ENCODE measurements at regions not wholly inside any gene's neighbourhood (a gene's known extent, or its start where the extent isn't known, plus 50 kb on each side); places are given as distances from the start of the nearest gene placed in this dataset.
"Not testable (repeated sequence)": the region's sequence is repeated elsewhere in the genome, so short reads cannot be mapped to it uniquely, and the experiment has no call there.

- no peak for DNase-seq
Observed at GRCh38 chr1:199821029-199821779, 206.3 kb upstream of the NR5A2 start.

GRCh38 chr1:199832451-199832850 lies 195.1 kb upstream of the NR5A2 start:
- no peak for DNase-seq

- DNase-seq: no peak
Observed at GRCh38 chr1:199834711-199835110, 192.8 kb upstream of the NR5A2 start.

GRCh38 chr1:199836430-199836829 lies 191.1 kb upstream of the NR5A2 start:
- DNase-seq: no peak

GRCh38 chr1:199837321-199837720 lies 190.2 kb upstream of the NR5A2 start:
- DNase-seq: no peak

- not testable (repeated sequence) for DNase-seq
Observed at GRCh38 chr1:199839608-199840007, 187.9 kb upstream of the NR5A2 start.

GRCh38 chr1:199843096-199843495 lies 184.4 kb upstream of the NR5A2 start:
- not testable (repeated sequence) for DNase-seq

- DNase-seq: no peak
Observed at GRCh38 chr1:199843861-199844260, 183.6 kb upstream of the NR5A2 start.

- DNase-seq: no peak
Observed at GRCh38 chr1:199847021-199847420, 180.5 kb upstream of the NR5A2 start.

- DNase-seq: no peak
Observed at GRCh38 chr1:199851439-199852140, 175.9 kb upstream of the NR5A2 start.

GRCh38 chr1:199854686-199855321 lies 172.7 kb upstream of the NR5A2 start:
- no peak for DNase-seq

- DNase-seq: no peak
Observed at GRCh38 chr1:199855580-199855979, 171.9 kb upstream of the NR5A2 start.

GRCh38 chr1:199856216-199856780 lies 171.2 kb upstream of the NR5A2 start:
- DNase-seq: no peak

GRCh38 chr1:199857108-199857507 lies 170.4 kb upstream of the NR5A2 start:
- no peak for DNase-seq

- no peak for DNase-seq
Observed at GRCh38 chr1:199857516-199857915, 170.0 kb upstream of the NR5A2 start.

- DNase-seq: no peak
Observed at GRCh38 chr1:199858171-199858570, 169.3 kb upstream of the NR5A2 start.

- no peak for DNase-seq
Observed at GRCh38 chr1:199858856-199859255, 168.7 kb upstream of the NR5A2 start.

GRCh38 chr1:199859491-199859933 lies 168.0 kb upstream of the NR5A2 start:
- no peak for DNase-seq

- DNase-seq: no peak
Observed at GRCh38 chr1:199861020-199861795, 166.3 kb upstream of the NR5A2 start.

GRCh38 chr1:199862047-199862446 lies 165.5 kb upstream of the NR5A2 start:
- DNase-seq: no peak

GRCh38 chr1:199866210-199866617 lies 161.3 kb upstream of the NR5A2 start:
- no peak for DNase-seq

- no peak for DNase-seq
Observed at GRCh38 chr1:199867601-199868000, 159.9 kb upstream of the NR5A2 start.

GRCh38 chr1:199868777-199869176 lies 158.7 kb upstream of the NR5A2 start:
- no peak for DNase-seq

Measured in activated T-cell treated with anti-CD3 and anti-CD28 coated beads for 4 hours (primary cell).